Activated gamma-delta T cell (primary cell): ENCODE measurements at regions not wholly inside any gene's neighbourhood (a gene's known extent, or its start where the extent isn't known, plus 50 kb on each side); places are given as distances from the start of the nearest gene placed in this dataset.
"Not testable (repeated sequence)": the region's sequence is repeated elsewhere in the genome, so short reads cannot be mapped to it uniquely, and the experiment has no call there.

ENCODE experiments used
- DNase-seq: peaks from one replicate; lab custom pipeline; 2025; lab: John Stamatoyannopoulos, UW

DNA sequence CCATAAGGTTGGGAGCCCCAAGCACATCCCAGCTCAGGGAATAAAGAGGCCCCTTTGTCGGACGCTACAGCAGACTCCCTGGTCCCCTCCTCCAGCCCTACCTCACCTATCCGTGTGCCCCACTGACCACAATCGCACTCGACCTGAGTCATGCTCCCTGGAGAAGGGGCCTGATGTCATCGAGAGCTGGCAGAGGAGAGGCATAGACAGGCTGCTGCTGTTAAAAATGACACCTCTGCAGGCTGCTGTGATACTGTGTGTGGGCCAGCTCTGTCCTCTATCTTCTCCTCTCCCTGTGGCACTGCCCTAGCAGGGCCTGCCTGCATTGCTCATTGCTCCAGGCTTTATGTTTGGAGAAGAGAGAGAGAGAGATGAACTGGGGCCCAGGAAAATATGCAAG lies 123.4 kb upstream of the SYT13 start:
- no peak for DNase-seq

DNA sequence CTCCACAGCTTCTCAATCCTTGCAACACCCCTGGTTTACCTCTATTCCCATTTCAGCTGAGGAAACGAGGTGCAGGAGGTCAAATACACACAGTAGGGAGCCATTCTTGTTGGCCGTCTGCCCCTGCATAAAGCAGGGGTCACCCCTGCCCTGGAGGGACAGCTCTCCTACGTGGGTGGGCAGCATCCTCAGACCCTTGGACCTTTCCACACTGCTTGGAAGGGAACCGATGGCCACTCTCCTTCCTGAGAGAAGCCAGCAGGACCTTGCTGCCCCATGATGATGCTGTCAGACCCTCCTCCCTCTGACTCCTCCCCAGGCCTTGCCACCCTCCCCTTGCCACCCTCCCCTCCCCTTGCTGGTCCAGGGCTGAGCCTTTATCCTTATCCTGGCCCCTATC lies 121.1 kb upstream of the SYT13 start:
- no peak for DNase-seq

DNA sequence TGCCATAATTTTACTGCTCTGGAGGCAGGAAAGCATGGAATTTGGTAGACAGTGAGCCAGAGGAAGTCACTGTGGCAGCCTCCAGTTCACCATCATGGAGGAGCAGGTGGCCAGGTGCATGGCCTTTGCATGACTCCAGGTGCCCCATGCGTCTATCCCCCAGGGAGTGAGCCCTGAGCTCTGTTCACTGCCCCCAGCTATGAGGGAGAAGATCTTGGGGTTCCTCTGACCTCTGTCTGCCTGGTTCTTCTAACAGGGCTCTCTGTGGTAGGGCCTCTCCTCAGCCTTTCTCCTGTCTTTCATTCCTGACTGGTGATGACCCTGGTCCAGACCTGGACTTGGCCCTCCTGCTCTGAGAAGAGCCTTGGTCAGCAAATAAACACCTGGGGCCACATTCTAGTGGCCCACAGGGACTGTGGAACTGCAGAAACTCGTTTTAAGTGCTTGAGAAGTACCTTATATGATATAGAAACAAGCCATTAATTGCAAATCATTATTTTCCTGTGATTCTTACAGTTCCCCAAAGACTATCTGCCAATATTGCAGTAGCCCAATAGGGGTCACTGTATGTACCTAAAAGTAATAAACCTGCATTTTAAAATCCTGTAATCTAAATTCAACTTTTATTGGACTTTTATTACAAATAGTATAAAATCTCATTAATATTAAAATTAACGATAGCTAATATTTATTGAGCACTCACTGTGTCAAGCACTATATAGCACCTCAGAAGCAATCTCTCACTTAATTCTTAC lies 120.0 kb upstream of the SYT13 start:
- no peak for DNase-seq

DNA sequence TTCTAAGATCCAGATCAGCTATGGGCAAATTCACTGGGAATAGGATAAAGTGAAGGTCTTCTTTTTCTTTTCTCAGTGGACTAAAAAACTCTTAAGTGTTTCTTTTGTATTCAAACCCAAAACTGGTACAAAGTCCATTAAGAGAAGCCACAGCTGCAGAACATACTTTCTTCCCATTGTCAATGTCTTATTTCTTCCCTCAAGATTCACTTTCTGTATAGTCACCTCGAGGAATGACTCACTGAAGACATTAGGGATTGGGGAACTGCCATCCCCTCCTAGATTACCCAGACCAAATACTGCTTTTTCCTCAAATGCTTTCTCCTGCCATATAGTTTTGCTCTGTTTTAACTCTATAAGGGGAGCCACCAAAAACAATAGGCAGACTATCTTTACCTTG lies 117.4 kb upstream of the SYT13 start:
- not testable (repeated sequence) for DNase-seq

DNA sequence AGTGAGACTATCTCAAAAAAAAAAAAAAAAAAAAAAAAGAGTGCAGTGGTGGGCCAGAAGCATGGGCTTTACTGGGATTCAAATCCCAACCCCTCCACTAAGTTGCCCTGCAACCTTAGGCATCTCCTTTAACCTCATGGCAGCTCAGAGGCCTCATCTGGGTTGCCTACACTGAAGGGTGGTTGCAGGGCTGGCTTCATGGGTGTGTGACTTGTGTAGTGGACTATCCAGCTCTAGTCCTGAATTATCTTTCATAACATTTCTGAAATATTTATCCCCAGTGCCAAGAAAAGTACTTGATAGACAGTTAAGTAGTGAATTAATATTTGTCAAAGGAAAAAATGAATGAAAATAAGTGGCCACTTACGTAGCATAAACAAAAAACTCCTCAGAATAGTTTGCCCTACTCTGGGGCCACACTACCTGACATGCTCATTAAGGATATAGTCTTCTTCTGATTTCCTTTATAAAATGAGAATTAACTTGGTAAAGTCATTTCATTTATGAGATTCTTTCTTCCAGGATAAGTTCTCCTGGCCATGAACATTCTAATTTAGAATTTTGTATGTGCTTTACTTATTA lies 116.0 kb upstream of the SYT13 start:
- DNase-seq, result no peak

DNA sequence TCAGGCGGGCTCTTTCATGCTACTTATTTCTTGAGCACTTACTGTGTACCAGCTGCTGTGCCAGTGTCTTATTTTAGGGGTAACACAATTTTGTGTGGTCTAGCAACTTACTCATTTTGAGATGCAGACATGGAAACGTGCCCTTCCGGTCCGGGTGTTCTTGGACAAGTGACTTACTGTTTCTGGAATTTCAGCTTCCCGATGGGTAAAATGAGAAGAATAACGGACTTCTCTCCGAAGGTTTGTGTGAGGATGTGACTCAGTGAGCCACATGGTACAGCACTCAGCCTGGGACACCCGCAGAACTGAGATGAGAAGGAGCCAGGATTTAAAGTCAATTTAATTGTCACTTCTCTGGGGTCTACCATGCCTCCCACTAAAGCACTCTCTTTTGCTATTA lies 114.5 kb upstream of the SYT13 start:
- no peak for DNase-seq

DNA sequence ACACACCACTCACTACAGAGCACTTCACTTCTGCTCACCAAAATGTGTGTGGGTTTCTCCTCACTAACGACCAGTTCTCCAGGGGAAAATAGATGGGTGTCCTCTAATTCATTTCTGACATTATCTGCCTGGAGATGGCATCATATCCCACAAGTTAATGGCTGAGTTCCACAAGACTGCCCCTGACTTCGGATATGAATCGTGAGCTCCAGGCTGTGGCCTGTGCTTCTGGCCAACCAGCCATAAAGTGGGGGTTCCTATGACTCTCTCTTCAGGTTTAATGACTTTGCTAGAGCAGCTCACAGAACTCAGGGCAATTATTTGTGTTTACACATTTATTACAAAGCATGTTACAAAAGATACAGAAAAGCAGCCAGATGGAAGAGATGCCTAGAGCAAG lies 113.0 kb upstream of the SYT13 start:
- no peak for DNase-seq

DNA sequence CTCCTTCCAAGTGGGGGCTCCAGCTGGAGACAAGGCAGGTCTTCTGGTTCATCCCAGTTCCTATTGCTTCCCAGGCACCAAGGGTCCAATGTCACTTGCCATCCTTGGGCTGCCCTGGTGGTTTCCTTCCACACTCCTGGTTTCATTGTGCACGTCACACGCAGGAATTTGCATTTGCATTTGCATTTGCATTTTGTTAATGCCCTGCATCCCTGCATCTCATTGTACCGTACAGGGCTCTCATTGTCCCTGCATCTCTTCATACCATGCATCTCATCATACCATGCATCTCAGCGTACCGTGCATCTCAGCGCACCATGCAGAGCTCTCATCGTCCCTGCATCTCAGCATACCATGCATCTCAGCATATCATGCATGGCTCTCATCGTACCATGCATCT lies 112.2 kb upstream of the SYT13 start:
- no peak for DNase-seq

DNA sequence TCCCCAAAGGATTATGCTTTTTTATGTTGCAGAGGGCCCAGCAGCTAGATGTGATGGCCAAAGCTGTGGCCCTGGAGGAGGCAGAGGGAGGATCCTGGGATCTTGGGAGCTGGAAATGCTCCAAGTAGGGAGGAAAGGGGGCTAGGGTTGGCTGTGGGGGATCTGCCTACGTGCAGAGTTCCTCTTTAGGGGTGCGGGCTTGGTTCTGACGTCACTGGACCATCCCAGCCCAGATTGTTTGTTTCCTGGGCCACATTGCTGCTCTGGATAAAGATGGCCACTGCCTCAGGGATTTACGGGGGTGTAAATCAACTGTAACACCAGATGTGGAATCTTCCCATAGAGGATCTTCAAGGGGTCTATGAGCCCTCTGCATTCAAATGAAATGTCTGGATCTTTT lies 110.3 kb upstream of the SYT13 start:
- DNase-seq, result no peak

DNA sequence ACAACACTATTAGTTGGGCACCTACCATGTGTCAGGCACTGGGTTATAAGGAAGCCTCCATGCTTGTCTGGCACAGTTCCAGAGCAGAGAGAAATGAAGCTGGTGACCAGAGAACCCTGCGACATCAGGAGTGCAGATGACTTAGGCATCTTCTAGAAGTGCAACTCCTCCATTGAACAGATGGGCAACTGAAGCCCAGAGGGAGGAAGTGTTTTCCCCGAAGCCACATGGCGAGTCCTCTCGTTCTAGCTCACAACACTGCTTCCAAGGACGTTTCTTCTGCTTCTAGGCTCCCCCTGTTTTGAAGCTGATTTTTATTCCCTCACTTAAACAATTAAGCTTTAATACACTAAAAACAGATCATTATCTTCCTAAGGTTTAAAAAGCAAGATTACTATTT lies 109.8 kb upstream of the SYT13 start:
- no peak for DNase-seq

DNA sequence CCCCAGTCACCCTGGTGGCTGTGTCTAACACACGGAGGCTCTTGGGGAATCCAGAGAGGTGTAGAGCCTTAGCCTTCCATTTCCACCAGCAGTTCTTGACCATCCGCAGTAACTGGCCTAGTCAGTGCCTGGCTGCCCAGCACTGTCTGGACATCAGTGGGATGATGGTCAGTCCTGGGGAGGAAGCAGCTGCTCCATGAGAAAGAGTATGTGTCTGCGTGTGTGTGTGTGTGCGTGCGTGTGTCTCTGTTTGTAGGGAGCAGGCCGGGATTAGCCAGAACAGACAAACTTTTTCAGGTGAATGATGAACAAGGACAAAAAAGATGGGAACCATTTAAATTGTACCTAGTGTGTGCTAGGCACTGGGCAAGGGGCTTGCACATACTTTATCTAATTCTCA lies 109.3 kb upstream of the SYT13 start:
- DNase-seq, result no peak

DNA sequence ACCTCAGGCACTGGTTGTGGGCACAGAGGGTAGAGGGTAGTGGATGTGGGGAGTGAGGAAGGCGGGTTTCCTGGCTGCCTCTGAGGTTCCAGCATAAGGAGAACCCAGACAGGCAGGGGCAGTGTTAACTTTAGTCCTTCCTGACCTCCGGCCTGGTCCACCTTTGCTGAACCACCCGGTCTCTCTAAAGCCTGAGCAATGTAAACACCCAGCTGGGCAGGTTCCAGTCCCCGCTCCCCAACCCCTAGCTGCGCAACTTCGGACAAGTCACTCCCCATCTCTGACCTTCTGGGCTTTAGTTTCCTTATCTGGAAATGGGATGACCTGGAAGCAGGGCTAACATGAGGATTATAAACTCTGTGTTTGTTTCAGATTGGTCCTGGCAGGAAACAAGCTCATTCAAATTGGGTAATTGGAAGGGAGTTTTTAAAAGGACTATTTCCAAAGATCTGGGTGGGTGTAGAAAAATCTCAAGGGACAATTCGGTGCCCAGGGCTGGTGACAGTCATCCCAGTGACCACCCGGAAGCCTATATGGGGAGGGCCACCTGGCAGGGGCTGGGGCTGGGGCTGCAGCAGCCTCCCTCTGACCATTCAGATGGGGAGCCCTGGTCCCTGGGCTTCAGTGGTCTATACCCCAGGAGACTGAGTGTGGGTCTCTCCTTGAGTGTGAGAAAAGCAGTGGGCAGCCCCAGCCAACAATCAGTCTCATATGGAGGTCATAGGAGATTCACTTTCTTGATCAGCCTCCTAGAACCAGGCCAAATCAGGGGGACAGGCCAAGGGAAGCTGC lies 108.3 kb upstream of the SYT13 start:
- DNase-seq, result no peak

DNA sequence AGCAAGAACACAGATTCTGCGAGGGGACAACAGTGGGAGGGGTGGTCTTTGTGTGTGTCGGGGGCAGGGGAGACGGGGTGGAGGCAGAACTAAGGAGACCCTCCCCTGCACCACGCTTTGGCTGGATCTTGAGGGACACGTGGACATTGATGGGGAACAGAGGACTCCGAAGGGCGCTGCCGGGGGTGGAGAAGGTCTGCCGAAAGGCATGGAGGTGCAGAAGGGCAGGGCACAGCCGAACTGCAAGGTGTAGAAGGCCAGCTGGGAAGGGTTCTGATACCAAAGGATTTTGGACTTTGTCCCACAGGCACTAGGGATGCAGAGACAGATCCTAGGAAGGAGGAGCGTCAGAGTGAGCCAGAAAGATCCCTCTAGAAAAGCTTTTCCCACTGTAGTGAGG lies 107.7 kb upstream of the SYT13 start:
- no peak for DNase-seq

DNA sequence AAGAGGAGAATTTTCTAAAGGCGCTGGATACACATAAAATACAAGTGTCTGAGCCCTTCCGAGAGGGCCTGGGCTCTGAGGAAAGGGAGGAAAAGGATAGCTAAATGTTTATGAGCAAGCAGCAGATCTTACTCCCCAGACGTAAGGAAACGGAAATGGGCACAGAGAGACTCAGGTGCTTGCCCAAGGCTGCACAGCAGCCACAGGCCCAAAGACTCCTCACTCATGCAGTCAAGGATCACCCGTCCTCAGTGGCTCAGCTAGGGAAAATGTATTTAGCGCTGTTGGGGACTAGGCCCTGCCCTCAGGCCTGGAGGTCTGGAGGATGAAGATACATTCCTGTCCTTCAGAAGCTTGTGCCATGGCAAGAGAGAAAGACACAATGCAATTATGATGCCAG lies 107.2 kb upstream of the SYT13 start:
- no peak for DNase-seq

DNA sequence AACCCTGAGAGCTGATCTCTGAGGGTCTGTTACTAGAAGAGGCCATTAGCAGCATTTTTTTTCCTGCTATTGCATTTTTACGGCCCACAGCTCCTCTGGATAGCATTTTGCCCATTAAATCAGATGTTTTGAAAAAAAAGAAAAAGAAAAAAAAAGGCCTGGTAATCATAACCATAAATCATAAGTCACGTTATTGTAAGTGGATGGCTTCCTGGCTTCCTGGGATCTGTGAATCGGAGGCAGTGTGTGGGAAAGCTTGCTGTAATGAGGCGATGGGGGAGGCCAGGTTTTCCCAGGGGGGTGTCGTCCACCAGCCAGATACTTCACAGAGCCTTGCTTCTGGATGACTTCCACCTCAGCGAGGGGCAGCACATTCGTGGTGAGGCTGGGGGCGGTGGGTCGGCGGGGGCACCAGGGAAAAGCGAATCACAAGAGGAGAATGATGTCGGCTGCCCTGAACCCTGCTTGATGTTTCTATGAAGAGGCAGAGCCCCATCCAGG lies 106.5 kb upstream of the SYT13 start:
- no peak for DNase-seq

DNA sequence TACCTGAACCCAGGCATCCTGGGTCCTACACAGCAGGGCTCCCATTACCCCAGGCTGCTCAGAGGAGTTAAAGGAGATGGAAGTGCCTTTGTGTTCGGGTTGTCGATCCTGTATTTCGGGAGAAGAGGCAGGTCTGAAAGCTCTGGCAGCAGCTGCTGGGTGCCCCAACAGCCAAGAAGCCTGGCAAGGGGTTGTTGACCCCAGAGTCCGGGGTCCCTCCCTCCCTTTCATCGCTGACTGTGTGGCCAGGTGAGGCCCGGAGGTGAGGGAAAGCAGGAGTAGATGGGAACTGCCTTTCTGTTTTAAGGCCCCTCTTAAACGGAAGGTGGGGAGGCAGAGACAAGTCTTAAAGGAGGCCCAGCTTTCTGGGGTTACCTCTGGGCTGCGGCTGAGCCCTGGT lies 106.0 kb upstream of the SYT13 start:
- DNase-seq, result no peak

DNA sequence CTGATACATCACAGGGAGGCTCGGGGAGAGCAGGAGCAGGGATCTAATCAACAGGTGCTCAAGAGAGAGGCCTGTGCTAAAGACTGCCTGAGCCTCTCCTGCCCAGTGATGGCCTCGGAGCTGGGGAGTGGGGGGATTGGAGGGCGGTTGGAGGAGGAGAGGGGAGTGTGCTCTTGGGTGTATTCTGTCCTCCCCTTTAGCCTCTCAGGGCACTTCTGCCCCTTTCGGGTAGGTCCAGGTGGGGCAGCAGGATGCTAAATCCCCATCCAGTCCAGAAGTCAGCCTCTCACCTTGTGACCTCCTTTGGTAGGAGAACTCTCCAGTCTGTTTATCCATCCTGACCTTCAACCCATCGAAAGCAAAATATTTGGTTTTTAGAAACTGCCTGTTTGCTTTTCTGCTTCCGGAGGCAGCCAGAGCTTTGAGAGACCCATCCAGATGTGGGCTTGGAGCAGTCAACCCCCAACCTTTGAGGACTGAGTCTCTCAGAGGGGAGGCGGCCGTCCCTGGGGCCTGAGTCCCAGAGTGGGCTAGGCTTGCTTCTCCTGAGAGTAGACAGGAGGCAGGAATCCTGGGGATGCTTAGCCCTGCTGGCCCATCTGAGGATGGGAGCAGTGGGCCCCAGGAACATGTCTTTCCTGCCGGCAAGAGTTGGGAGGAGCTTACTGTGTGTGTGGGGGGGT lies 105.2 kb upstream of the SYT13 start:
- no peak for DNase-seq

DNA sequence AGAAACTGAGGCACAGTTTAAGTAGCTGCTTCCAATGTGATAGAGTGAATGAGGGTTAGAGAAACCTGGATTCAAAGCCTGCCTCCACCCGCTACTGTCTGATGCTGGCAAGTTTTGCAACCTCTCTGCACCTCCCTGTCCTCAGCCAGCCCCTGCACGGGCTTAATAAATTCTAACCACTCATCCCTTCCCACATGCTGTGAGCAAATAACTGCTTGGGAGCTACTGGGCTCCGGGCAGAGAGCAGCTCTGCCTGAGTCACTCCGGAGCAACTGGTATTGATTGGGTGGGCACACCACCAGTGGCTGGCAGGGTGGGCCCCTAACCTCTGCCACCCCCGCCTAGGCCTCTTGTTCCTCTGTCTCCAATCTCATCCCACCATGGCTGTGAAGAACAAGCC lies 104.3 kb upstream of the SYT13 start:
- no peak for DNase-seq

DNA sequence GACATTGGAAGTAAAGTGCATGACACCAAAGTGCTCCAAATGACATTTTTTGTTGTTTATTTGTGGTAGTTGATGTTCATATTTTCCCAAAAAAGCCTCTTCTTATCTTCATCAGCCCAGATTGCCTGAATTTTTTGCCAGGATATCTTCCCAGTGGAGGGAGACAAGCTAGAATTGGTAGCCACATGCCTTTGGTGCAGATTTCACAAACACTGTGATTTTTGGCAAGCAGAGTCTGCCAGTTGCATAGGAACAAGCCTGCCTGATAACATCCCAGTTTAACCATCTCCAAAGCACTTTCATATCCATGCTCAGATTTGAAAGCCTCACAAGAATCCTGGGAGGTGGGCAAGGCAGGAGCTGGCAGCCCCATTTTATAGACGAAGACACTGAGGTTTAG lies 102.3 kb upstream of the SYT13 start:
- DNase-seq, result no peak

DNA sequence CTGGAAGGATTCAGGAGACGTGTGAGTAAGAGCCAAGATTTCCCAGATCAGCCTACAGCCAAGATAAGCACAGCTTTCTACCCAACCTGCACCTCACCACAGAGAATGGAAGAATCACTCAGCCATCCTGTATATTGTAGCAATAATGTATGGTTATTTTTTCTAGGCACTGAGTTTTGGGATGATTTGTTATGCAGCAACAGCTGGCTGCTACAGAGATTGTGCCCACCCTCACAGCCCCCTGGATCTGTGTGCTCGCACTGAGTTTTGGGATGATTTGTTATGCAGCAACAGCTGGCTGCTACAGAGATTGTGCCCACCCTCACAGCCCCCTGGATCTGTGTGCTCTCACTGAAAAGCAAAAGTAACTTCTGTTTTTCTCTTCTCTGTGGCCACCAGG lies 101.7 kb upstream of the SYT13 start:
- not testable (repeated sequence) for DNase-seq

DNA sequence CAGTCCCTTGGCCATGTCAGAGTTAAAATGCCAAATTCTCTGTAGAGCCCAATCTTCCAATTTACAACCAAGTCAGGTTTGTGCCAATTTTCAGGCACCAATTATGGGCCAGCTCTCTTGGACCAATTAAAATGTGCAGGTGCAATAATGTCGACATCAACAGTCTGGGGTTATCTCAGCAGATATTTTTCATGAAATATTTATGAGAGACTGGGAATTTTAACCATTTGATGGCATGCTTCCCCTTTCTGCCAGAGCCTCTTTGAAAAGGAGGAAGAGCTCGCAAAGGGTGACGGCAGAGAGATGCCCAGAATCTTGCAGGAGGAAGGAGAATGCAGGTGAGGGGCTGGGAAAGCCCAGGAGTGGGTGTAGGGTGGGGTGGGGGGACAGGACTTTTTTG lies 100.8 kb upstream of the SYT13 start:
- DNase-seq, result no peak

DNA sequence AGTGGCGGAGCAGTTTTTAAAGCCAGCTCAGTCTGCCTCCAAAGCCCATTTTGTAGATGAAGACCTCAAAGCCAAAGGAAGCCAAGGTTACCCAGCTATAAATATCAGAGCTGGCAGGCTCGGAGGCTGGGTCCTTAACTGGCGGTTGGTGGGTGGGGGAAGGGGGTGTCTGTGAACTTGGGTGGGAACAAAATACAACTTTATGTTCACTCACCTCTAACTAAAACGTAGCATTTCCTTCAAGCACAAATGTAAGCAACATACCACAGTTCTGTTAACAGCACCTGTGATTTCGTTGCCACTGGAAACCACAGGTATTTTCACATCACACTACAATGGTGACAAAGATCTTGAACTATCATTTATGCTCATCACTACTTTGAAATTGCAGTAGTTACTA lies 99.7 kb upstream of the SYT13 start:
- DNase-seq, result no peak

DNA sequence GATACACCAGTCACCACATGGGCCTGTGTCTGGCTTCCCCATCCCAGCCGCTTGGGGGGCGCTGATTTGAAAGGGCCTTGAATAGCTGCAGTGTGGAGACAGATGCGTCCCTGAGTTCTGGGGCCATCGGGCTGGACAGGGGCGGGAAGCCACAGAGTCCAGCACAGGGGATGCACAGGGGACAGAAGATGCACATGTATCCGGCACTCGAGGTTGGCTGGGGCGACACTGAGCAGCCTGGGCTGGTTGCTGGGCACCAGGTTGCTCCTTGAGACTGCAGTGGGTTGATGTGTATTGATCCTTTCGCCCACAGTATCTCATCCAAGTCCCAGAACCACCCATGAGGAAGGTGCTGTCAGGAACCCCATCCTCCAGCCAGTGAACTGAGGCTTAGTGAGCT lies 99.3 kb upstream of the SYT13 start:
- no peak for DNase-seq
